NCI-H1930 (cell line): ENCODE measurements at regions not wholly inside any gene's neighbourhood (a gene's known extent, or its start where the extent isn't known, plus 50 kb on each side); places are given as distances from the start of the nearest gene placed in this dataset.
"Not testable (repeated sequence)": the region's sequence is repeated elsewhere in the genome, so short reads cannot be mapped to it uniquely, and the experiment has no call there.

Source experiments
- DNase-seq, 2 experiments: peaks; one replicate each; lab custom pipeline; 2025; lab: John Stamatoyannopoulos, UW

DNA sequence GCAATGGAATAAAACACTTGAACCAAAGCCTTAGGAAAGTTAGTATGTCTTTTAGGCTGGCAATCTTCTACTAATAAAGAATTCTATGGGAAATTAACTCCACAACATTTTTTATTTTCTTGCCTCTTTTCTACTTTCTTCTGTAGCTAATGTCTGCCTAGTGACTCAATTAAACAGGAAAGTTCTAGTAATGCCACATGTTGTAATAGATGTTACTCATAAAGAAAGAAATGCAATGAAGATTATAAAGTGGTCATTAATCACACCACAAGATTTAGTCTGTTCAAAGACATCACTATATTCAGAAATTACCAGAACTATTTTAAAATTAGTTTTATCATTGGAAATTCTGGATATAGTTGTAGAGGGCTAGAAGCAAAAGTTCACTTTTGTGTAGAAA, 329.7 kb downstream of the SI start:
- no peak for DNase-seq

DNA sequence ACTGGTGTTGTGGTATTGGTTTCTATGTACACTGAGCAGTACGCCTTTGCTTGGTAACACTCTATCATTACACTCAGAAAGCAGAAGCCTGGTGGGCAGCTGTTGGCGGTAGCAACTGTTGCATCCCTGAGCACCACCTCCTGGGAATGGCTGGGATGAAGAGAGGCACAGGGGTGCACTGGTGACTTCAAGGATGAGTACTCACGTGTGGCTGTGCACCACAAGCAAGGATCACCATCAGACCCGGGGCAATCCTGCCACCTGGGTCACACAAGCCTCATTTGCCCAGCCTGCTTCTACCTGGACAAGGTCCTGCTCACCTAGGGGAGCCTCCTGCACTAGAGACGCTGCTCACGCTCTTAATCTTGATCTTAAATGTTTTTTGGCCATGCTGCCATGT, 336.4 kb downstream of the SI start:
- no peak for DNase-seq

DNA sequence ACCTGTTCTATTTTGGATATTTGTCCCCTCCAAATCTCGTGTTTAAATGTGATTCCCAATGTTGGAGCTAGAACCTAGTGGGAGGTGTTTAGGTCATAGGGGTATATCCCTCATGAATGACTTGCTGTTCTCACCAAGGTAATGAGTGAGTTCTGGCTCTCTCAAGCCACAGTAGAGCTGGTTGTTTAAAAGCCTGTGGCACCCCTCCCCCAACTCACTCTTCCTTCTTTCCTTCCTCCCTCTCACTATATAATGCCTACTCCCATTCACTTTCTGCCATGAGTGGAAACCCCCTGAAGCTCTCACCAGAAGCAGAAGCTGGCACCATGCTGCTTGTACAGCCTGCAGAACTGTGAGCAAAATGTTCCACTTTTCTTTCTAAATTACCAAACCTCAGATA, 341.1 kb downstream of the SI start:
- DNase-seq: no peak

DNA sequence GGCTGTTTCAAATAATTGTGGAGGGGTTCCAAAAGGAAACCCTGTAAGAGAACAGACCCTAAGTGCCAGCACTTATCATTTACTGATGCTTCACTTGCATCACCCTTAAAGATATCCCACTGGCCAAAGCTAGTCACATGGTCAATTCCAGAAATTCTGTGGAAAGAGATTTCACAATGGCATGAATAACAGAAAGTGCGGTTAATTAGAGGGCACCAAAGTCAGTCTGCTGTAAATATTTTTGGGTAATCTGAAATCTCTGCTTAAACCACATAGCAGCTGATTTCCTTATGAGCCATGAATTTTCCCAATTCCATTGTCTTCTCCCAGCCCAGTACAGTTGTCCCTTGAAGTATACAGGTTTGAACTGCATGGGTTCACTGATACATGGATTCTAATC, 346.1 kb downstream of the SI start:
- no peak for DNase-seq

DNA sequence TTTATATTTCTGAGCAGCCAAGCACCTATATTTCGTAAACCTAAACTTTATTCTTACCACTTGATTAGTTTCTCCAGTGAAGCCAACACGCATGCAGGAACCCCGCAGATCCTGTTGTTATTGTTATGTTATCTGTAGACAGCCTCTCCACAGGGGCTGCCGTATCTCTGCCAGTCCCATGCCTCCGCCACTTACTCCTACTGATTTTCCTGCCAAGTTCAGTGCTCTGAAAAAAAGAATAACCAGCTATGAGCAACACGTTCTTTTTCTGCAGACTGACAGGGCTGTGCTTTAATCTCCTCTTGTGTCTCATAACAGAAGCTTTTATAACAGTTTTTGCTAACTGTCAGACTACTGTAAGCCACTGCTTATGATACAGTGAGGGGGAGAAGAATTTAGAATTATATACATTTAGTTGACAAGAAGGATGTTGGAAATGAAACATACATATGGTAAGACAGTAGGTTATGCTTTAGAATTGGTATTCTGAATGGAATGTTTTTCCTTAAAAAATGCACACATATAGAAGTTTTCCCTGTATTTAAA, 347.4 kb downstream of the SI start:
- DNase-seq: no peak

DNA sequence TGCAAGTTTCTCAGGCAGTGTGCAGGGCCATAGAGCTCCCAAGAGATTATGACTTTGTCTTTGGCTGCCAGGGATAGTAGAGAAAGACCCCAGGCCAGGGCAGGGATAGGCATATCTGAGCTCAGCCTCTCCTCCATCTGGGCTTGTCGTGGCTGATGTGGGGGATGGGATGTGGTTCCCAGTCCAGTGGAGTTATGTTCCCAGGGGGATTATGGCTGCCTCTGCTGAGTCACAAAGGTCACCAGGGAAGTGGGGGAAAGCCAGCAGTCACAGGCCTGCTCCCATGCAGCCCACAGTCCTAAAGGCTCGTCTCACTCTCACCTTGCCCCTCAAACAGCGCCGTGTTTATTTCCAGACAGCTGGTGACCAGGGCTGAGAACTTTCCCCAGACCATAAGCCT, 354.9 kb downstream of the SI start:
- DNase-seq: no peak

DNA sequence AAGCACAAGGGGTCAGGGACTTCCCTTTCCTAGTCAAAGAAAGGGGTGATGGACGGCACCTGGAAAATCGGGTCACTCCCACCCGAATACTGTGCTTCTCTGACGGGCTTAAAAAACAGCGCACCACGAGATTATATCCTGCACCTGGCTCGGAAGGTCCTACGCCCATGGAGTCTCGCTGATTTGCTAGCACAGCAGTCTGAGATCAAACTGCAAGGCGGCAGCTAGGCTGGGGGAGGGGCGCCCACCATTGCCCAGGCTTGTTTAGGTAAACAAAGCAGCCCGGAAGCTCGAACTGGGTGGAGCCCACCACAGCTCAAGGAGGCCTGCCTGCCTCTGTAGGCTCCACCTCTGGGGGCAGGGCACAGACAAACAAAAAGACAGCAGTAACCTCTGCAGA, 375.5 kb downstream of the SI start:
- DNase-seq: not testable (repeated sequence)

DNA sequence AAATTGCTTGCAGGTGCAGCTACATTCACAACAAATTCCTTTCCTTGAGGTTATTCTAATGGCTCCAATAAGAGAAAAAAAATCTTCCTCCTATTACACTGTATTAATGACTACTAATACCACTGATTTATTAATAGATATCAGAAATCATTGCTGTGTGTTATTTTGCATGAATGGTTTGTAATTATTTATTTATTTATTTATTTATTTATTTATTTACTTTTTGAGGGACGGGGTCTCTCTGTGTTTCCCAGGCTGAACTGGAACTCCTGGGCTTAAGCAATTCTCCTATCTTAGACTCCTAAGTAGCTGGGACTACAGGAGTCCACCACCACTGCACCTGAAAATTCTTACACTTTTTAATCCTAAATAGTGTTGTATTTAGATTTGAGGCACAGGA, 390.4 kb downstream of the SI start:
- DNase-seq: no peak

DNA sequence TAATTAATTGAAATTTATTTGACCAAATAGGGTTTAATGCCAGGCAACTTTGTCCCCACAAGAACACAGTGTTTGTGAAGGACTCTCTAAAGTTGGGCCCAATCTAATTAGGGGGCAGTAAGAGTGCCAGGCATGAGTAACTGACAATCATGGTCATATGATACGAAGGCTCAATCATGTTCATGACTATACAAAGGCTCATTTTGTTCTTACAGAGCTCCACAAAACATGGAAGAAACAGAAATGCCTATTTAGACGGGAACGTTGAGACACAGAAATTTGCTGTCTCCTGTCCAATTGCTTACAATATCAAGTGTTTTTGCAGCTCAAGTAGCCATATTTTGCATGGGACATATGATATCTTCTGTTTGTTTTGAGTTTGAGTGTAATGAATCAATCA, 391.1 kb downstream of the SI start:
- DNase-seq: no peak

DNA sequence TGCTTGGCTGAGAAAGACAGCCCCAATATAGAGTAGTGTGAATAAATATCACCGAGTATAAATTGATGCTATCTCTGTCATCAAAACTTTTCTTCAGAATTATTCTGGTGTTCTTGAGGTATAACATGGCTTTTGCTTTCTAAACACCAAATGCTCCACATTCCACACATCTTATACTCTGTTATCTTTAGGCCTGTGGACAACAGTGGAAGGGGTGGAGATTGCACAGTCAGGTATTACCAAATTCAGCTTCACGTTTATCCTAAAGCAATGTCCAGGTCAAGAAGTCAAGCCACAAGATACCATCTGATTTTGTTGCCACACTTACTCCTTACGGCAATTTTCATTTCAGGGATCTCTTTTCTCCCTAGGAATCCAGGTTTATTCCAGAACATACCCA, 394.8 kb downstream of the SI start:
- DNase-seq: no peak

DNA sequence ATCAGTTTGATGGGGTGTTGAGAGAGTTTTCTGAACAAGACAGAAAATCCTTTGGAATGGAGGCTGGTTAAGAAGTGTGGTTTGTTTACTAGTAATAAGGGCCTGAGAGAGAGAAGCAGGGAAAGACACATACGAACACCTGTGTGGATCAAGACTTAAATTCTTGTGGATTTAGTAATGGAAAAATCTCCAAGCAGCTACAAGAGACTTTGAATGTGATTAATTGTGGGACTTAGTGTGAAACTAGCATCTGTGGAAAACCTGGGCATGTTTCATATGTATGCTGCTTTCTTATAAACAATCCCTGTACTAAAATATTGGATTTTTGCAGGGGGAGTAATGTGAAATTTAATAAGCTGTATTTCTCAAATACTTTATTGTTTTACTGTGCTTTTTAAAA, 399.1 kb downstream of the SI start:
- no peak for DNase-seq

DNA sequence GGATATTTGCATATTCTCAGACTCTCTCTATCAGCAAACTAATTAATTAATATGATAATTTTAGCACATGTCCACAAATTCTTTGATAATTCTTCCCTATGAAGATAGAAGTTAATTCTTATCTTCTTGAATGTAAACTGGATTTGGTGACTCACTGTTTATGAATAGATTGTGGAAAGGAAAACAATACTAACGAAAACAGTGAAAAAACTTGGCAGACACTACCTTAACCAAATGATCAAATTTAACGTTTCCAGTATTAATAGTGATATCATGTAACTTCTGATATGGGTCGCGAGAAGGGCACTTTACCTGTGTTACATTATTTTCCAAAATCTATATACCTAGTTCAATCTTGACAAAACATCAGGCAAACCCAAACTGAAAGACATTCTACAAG, 401.0 kb downstream of the SI start:
- no peak for DNase-seq

DNA sequence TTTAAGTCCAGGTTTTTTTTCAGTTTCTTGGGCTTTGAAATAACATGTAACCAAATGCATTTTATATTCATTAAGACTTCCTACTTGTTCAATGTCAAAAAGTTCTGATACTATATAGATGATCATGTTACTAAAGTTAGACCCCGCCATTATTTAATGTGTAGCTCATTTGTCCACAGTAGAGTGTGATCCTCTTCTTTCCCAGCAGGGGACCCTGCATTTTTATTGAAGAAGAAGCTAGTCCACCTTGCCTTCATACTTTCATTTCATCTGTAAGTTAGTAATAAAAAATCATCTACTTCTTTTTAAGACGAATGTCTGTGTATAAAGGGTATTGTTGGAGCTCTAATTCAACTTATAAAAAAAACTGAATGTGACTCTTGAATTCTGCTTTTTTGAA, 404.6 kb downstream of the SI start:
- DNase-seq: no peak

DNA sequence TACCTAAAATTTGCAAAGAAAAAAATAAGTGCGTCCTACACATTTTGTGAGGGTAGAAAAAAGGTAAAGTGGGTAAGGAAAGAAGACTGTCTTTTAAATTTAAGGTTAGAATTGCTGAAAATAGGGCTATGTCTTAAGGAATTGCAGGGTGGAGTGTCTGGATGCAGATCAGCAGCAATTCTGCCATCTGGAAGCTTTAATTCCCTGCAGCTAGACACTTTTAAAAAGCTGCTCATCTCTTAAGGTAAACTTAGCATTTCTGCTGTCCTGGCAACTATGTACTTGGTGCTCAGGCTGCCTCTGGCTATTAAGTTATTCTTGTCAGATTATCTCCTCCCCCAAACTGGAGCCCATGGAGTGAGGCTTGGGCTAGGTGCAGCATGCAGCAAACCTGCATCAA, 420.2 kb downstream of the SI start:
- no peak for DNase-seq

DNA sequence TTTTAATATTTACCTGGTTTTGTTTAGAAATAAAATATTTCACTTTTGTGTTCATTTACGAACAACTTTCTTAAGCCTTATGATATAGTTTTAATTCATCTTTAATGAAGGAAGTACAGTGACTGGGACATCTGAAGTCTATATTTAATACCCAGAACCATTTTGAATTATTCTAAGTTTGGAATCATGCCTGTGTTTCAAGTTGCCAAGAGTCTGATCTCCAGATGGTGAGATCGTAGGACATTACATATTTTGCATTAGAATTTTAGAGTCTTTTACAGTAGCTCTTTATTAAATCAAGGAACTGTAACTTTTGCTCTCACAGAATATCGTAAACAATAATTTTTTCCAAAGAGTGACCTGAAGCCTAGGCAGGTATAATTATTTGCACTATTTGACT, 420.7 kb downstream of the SI start:
- DNase-seq: no peak

DNA sequence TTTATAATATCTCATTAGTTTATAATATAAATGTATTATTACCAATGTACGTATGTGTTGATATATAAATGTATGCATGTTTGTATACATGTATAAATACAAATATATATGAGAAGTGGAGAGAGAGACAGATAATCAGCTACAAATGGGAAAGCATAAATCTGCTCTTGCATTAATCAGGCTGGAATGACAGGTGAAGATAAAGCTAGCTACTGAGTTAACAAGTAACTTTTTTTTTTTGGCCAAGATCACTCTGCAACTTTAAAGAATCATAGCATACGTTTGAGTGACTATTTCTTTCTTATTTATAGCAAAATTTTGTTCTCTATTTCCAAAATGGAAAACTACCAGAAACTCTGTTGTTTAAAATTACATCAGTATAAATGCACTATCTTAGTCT, 422.8 kb downstream of the SI start:
- no peak for DNase-seq

DNA sequence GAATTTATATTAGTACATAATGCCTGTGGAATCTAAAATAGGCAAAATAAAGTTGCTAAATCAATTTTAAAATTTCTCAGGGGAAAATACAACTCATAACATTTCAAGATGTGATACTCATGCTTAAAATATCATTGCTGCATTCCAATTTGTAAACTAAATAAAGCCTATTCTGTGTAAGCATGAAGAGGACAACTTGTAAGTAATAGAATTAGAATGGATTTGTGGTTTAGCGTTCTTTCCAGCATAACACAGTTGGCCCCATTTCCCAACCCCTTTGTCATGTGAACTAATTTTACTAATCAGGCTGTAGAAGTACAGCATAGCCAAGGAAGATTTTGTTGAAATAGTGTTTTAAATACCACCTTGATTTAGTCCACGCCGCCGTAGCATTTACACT, 437.2 kb downstream of the SI start:
- no peak for DNase-seq

DNA sequence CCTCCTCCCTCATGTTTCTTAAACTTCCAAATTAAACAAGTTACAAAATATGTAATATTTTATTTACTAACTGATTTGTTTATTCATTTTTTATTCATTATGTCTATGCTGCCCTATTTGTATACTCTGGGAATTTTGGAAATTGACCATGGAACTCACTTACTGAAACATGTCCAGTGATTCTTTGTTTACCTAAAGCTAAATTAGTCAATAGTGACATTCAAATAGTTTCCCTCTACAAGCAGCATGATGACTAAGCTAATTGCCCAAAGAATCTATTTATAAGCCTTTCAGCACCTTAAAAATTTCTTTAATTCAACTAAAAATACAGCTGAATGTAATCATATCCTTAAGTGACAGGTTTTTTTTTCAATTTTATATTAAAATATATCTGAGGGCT, 437.7 kb downstream of the SI start:
- no peak for DNase-seq

DNA sequence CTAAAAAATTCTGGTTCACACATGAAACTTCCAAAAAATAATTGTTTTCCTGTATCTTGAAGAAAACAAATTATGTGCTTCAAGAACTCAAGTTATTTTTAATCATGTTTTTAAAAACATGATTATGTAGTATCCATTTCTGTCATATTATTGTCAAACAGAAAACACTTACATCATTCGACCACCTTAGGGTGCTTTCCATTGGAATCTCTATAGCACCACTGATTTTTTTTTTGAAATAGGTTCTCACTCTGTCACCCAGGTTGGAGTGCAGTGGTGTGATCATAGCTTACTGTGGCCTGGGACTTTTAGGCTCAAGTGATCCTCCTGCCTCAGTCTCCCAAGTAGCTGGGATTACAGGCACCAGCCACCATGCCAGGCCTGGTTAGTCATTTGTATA, 457.3 kb downstream of the SI start:
- no peak for DNase-seq

DNA sequence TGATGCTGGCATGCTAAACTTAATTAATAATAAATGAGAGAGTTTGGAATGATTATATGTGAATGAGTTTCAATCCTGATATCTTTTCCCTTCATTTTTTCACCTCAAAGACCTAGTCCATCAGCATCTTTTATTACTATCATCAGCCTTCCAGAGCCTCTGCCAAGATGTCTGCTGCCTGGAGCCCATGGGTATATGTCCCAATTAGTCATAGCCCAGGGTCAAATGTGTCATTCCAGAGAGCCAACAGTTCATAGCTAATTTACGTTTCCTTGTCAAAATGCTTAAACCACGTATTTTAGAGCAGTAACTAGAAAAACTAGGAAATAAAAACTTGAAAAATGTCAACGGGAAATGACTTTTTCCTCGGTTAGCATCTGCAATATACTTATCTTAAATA, 457.9 kb downstream of the SI start:
- no peak for DNase-seq

DNA sequence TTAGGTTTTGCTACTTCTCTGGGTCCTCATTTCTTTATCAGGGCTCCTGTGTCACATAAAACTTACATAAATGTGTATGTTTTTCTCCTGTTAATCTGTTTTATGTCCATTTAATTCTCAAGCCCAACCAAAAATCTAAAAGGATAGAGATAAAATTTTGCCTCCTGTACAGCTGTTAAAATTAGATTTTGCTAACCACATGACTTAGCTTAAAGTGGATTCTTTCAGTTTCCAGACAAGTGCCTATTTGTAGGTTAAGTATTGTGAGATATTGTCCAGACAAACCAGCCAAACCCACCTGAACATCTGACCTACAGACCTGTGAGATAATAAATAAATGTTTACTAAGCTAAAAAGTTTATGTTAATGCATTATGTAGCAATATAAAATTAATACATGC, 465.5 kb downstream of the SI start:
- DNase-seq: no peak

DNA sequence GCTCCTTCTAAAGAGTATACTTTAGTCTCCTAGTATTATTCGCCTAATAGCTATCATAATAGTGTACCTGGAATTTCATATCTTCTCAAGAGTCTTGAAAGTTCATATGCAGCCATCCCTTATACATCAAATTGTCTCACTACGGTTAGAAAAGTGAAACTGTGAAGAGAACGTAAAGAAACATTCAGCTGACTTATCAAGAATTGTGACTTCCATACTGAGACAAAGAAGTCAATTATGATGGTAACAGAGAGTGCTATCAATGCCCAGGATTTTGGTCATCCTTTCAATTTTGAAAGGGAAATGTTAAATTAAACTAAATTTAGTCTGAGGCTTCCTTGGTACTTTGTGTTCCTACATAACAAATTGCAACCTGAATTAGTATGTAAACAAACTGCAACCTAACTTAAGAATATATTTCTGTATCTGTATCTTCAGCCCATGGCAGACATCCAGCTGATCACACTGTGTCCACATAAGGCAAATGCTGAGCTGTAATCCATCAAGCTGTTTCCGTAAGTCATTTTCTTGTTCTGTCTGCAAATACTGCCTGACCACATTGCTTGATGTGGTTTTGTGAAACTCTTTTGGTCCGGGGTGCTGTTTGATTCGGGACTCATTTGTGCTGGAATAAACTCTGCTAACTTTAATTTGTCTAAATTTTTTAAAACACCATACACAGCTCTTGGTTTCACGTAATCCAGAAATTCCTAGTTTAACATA, 469.6 kb downstream of the SI start:
- DNase-seq: no peak

DNA sequence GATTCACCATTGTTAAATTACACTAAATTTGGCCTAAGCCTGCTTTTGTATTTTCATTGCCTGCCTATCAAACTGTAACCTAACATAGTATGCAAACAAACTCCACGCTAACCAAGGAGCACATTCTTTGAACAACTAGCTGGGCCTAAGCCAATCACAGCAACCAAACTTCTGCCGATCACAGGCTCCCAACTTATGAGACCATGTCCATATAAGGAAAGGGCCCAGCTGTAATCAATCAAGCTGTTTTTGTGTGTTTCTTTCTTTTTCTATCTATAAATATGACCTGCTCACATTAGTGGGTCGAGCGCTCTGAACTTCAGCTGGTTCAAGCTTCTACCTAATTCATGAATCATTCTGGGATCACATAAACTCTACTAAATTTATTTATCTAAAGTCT, 473.6 kb downstream of the SI start:
- DNase-seq: no peak

DNA sequence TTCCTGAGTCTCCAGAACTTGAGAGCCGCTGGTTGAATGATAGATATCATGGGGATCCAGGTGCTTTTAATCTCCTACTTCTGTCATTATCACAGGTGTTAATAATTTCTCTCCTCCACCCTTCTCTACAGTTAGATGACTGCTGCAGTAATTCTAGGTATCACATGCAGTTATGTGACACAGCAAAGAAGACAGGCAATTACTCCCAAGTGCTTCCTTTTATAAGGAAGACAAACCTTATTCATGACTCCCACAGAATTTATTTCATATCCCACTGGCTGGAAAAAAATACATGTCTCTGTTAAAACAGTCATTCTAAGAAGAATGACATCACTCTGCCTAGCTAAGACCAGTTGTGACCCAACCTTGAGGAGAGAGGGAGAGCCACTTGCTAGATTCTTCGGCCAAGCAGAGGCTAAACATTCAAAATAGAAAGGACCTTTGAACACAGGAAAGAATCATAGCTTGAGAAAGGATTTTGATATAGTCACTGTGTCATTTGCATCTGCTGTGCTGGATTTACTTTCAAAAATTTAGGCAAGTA, 500.6 kb downstream of the SI start:
- no peak for DNase-seq
